GM12891 (cell line): ENCODE measurements at regions not wholly inside any gene's neighbourhood (a gene's known extent, or its start where the extent isn't known, plus 50 kb on each side); places are given as distances from the start of the nearest gene placed in this dataset.

Experiments
- PAX5 ChIP-seq: IDR thresholded peaks from 2 replicates; pipeline ENCODE4 v1.6.1; 2011; ENCODE audit warnings: low read length, moderate library complexity, mild to moderate bottlenecking; ENCODE audit not compliant: insufficient read depth, severe bottlenecking
- POLR2A ChIP-seq: IDR thresholded peaks from 2 replicates; pipeline ENCODE4 v1.6.1; 2011; ENCODE audit warnings: low read depth, low read length, control low read depth
- POLR2AphosphoS5 ChIP-seq: IDR thresholded peaks from 2 replicates; pipeline ENCODE4 v1.6.1; 2011; ENCODE audit warnings: low read depth, low read length, control low read depth
- POU2F2 ChIP-seq: IDR thresholded peaks from 2 replicates; pipeline ENCODE4 v1.6.1; 2011; ENCODE audit warnings: low read depth, mild to moderate bottlenecking, control low read depth, low read length, moderate library complexity
- TAF1 ChIP-seq: IDR thresholded peaks from 2 replicates; pipeline ENCODE4 v1.6.1; 2011; ENCODE audit warnings: low read depth, low read length, control low read depth

GRCh38 chr5:28084069-28084468 is 1045.7 kb upstream of the CDH9 start:
- no peak for TF ChIP-seq POU2F2
- TF ChIP-seq POLR2A: no peak
- no peak for TF ChIP-seq TAF1
- TF ChIP-seq POLR2AphosphoS5: no peak
- TF ChIP-seq PAX5: no peak
